ENCODE measurements at regions not wholly inside any gene's neighbourhood (a gene's known extent, or its start where the extent isn't known, plus 50 kb on each side); places are given as distances from the start of the nearest gene placed in this dataset.

GRCh38 chr11:28965819-28966218 is 857.6 kb downstream of the METTL15 start:
- Mint-ChIP-seq H3K27ac (no peak overlapping the region), H3K36me3 (no peaks in the 10 kb centered on the region), H3K4me1 (no peaks in the 10 kb centered on the region), H3K4me3 (no peak overlapping the region), H3K27me3 (no peaks in the 10 kb centered on the region), H3K9me3 (peaks cover 3 to 18% (median 9%) of the 10 kb centered on the region in 7 donors)
- DNase-seq (no peak), ATAC-seq (ENCODE audit: low read depth in 2 of 2) (no peak)

- H3K27ac Mint-ChIP-seq, result no peak overlapping the region
- H3K27me3 Mint-ChIP-seq, result no peaks in the 10 kb centered on the region
- no peaks in the 10 kb centered on the region for H3K36me3 Mint-ChIP-seq
- peaks cover 2 to 13% (median 5%) of the 10 kb centered on the region in 7 donors for H3K9me3 Mint-ChIP-seq
- H3K4me3 Mint-ChIP-seq, result no peak overlapping the region
- no peaks in the 10 kb centered on the region for H3K4me1 Mint-ChIP-seq
- ATAC-seq (ENCODE audit: low read depth in 2 of 2), result no peak
- no peak for DNase-seq
These were observed 856.6 kb downstream of the METTL15 start for GRCh38 chr11:28964811-28965210.

DNA sequence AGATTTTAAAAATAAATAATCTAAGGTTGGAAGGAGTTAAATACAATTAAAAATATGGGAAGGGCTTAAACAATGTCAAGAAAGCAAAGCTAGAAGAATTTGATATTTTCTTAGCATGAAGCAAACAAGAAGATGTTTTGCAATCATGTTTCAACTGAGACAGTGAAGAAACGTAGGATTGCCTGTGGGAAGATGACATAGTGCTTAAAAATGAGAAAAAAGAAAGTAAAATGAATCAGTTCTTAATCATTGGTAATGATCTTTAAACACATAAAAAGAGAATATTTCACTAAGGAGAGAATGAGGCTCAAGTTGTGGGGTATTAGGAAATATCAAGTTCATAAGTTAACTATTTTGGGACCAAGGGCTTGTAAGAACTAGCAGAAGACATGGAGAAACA is 855.0 kb downstream of the METTL15 start:
- Mint-ChIP-seq H3K4me3 (no peak overlapping the region), H3K27me3 (no peaks in the 10 kb centered on the region), H3K4me1 (no peaks in the 10 kb centered on the region), H3K27ac (no peak overlapping the region), H3K9me3 (peaks cover 0 to 9% (median 4%) of the 10 kb centered on the region in 7 donors), H3K36me3 (no peaks in the 10 kb centered on the region)
- ATAC-seq (ENCODE audit: low read depth in 2 of 2), result no peak
- no peak for DNase-seq

GRCh38 chr11:28962502-28962901 is 854.3 kb downstream of the METTL15 start:
- no peak overlapping the region for H3K27ac Mint-ChIP-seq
- H3K9me3 Mint-ChIP-seq, result peaks cover 0 to 6% (median 4%) of the 10 kb centered on the region in 7 donors
- H3K4me3 Mint-ChIP-seq, result no peak overlapping the region
- DNase-seq (no peak), ATAC-seq (ENCODE audit: low read depth in 2 of 2) (no peak)
- no peaks in the 10 kb centered on the region for H3K4me1 Mint-ChIP-seq
- H3K36me3 Mint-ChIP-seq, result no peaks in the 10 kb centered on the region
- H3K27me3 Mint-ChIP-seq, result no peaks in the 10 kb centered on the region

DNA sequence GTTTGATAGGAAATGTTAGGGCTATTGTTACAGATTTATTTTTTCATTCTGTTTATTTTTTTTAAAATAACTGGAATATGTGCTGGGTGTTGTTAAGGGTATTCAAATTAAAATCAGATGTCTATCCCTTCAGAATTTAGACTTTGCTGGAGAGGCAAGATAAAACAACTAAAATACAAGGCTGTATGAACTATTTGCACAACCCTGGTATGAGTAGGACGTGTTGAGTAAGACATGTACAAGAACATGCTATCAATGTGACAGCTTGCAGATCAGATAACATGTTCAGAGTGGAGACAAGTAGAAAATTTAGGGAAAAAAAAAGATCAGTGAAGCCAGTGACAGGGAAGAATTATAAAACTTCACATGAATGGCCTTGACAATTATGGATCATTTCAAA is 853.5 kb downstream of the METTL15 start:
- no peak for DNase-seq
- Mint-ChIP-seq H3K9me3 (peaks cover 0 to 6% (median 0%) of the 10 kb centered on the region in 7 donors), H3K27ac (no peak overlapping the region), H3K36me3 (no peaks in the 10 kb centered on the region), H3K4me3 (no peak overlapping the region), H3K27me3 (no peaks in the 10 kb centered on the region), H3K4me1 (no peaks in the 10 kb centered on the region)
- no peak for ATAC-seq (ENCODE audit: low read depth in 2 of 2)

- Mint-ChIP-seq H3K4me1 (no peaks in the 10 kb centered on the region), H3K27ac (no peak overlapping the region), H3K36me3 (no peaks in the 10 kb centered on the region), H3K27me3 (no peaks in the 10 kb centered on the region), H3K9me3 (peaks cover 0 to 5% (median 1%) of the 10 kb centered on the region in 7 donors), H3K4me3 (no peak overlapping the region)
- DNase-seq (no peak), ATAC-seq (ENCODE audit: low read depth in 2 of 2) (no peak)
These were observed 848.3 kb downstream of the METTL15 start for GRCh38 chr11:28956446-28956845.

DNA sequence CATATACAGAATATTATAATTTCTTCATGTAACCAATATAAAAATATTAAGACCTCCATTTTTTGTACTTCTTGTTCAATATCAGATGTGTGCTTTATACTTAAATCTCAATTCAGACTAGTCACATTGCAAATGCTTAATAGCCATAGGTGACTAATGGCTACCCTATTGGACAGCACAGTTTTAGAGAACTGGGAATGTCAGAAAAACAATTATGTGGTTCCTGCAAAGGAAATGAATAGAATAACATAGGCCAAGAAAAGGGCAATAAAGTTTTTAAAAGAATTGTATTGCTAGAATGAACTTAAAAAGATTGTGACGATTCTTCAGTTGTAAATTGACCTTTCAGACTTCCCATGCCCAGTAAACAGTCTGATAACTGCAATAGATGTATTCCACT is 843.0 kb downstream of the METTL15 start:
- DNase-seq, result no peak
- Mint-ChIP-seq H3K9me3 (peaks cover 0 to 9% (median 2%) of the 10 kb centered on the region in 7 donors), H3K4me3 (no peak overlapping the region), H3K27ac (no peak overlapping the region), H3K27me3 (no peaks in the 10 kb centered on the region), H3K36me3 (no peaks in the 10 kb centered on the region), H3K4me1 (no peaks in the 10 kb centered on the region)
- no peak for ATAC-seq (ENCODE audit: low read depth in 2 of 2)

- Mint-ChIP-seq H3K9me3 (peaks cover 0 to 15% (median 5%) of the 10 kb centered on the region in 7 donors), H3K4me3 (no peak overlapping the region), H3K4me1 (no peaks in the 10 kb centered on the region), H3K36me3 (no peaks in the 10 kb centered on the region), H3K27me3 (no peaks in the 10 kb centered on the region), H3K27ac (no peak overlapping the region)
- no peak for ATAC-seq (ENCODE audit: low read depth in 2 of 2)
- no peak for DNase-seq
These were observed 831.2 kb downstream of the METTL15 start for GRCh38 chr11:28939381-28939780.

- peaks cover 0 to 7% (median 2%) of the 10 kb centered on the region in 7 donors for H3K9me3 Mint-ChIP-seq
- no peak for DNase-seq
These were observed 829.9 kb downstream of the METTL15 start for GRCh38 chr11:28938091-28938490.

GRCh38 chr11:28932940-28933339 is 824.8 kb downstream of the METTL15 start:
- Mint-ChIP-seq H3K36me3 (no peaks in the 10 kb centered on the region), H3K9me3 (peaks cover 3 to 23% (median 10%) of the 10 kb centered on the region in 7 donors)

More at GRCh38 chr11:28938091-28938490, 829.9 kb downstream of the METTL15 start:
- Mint-ChIP-seq H3K4me1 (no peaks in the 10 kb centered on the region), H3K36me3 (no peaks in the 10 kb centered on the region), H3K4me3 (no peak overlapping the region), H3K27me3 (no peaks in the 10 kb centered on the region), H3K27ac (no peak overlapping the region)
- ATAC-seq (ENCODE audit: low read depth in 2 of 2), result no peak

DNA sequence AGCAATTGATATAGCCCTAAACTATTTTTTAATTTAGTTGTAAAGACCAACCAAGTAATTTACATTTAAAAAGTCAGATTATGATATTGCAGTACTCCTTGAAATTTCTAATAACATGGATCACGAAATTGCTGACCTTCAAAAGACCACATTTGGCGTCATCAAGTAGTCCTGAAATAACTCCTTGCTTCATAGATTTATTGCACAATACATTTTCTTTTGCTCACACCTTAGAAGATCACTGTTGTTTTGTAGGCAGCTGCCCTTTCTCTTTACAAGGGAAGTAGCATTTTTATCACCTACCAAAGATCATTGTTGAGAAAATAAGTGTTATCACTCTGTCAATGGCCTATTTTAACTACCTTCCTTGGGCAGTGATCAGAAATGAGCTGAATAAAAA is 815.8 kb downstream of the METTL15 start:
- ATAC-seq (ENCODE audit: low read depth in 2 of 2) (no peak), DNase-seq (no peak)
- Mint-ChIP-seq H3K4me3 (no peak overlapping the region), H3K36me3 (no peaks in the 10 kb centered on the region), H3K4me1 (no peaks in the 10 kb centered on the region), H3K27ac (no peak overlapping the region), H3K27me3 (no peaks in the 10 kb centered on the region), H3K9me3 (peaks cover 0 to 14% (median 8%) of the 10 kb centered on the region in 7 donors)

More at GRCh38 chr11:28932940-28933339, 824.8 kb downstream of the METTL15 start:
- no peak for DNase-seq
- H3K4me3 Mint-ChIP-seq, result peak overlapping the region in 1 of 8 donors; percentile 2
- H3K27ac Mint-ChIP-seq, result peak overlapping the region in 1 of 6 donors; percentile 92
- no peak for ATAC-seq (ENCODE audit: low read depth in 2 of 2)
- no peaks in the 10 kb centered on the region for H3K27me3 Mint-ChIP-seq
- H3K4me1 Mint-ChIP-seq, result no peaks in the 10 kb centered on the region

GRCh38 chr11:28922386-28922981 is 814.3 kb downstream of the METTL15 start:
- Mint-ChIP-seq H3K9me3 (peaks cover 0 to 14% (median 5%) of the 10 kb centered on the region in 7 donors), H3K36me3 (no peaks in the 10 kb centered on the region), H3K27ac (peak overlapping the region in 1 of 6 donors; percentile 45), H3K4me1 (no peaks in the 10 kb centered on the region), H3K27me3 (no peaks in the 10 kb centered on the region), H3K4me3 (no peak overlapping the region)
- DNase-seq, result no peak
- no peak for ATAC-seq (ENCODE audit: low read depth in 2 of 2)

GRCh38 chr11:28919194-28919593 is 811.0 kb downstream of the METTL15 start:
- ATAC-seq (ENCODE audit: low read depth in 2 of 2) (no peak), DNase-seq (no peak)
- Mint-ChIP-seq H3K27me3 (no peaks in the 10 kb centered on the region), H3K4me3 (no peak overlapping the region), H3K4me1 (no peaks in the 10 kb centered on the region), H3K36me3 (no peaks in the 10 kb centered on the region), H3K27ac (no peak overlapping the region), H3K9me3 (peaks cover 0 to 13% (median 4%) of the 10 kb centered on the region in 7 donors)

DNA sequence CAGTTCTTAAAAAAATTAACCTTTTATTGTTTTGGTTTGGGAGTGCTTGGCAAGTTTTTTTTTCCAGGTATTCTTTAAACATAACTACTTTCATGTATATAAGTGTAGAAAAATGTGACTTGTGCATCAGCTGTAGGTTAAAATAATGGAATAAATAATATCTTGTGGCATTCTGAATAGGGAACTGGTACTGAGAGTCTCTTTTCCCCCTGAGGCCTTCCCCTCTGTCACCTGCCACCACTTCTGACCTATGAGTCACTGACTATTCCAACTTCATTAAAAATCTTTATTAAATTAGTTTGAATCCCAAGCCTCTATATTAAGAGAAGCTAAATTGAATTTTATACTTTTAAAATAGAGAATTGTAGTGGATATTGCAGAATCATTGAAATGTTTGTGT is 805.7 kb downstream of the METTL15 start:
- no peak for DNase-seq
- no peaks in the 10 kb centered on the region for H3K36me3 Mint-ChIP-seq
- H3K27me3 Mint-ChIP-seq, result no peaks in the 10 kb centered on the region
- H3K9me3 Mint-ChIP-seq, result peaks cover 0 to 20% (median 0%) of the 10 kb centered on the region in 7 donors
- no peak overlapping the region for H3K27ac Mint-ChIP-seq
- H3K4me3 Mint-ChIP-seq, result no peak overlapping the region
- no peak for ATAC-seq (ENCODE audit: low read depth in 2 of 2)
- no peaks in the 10 kb centered on the region for H3K4me1 Mint-ChIP-seq

DNA sequence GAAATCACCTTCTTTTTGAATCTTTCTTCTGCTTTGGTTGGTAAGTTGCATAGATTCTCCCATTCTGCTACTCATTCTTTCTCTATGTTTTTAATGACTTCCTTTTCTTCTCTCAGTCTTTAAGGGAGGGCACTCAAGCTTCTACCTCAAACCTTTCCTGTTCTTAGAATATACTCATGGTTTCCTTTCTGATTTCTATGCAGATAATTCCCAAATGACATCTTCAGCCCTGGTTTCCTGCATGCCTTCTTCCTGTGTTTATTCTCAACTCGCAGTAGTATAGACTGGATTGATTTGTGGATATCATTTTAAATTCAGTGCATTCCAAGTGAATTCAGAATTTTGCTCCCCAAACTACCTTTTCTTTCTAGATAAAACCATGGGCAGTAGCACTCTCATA is 803.6 kb downstream of the METTL15 start:
- Mint-ChIP-seq H3K4me3 (no peak overlapping the region), H3K4me1 (no peaks in the 10 kb centered on the region), H3K27ac (no peak overlapping the region), H3K36me3 (no peaks in the 10 kb centered on the region), H3K9me3 (peaks cover 0 to 14% (median 0%) of the 10 kb centered on the region in 7 donors), H3K27me3 (no peaks in the 10 kb centered on the region)
- ATAC-seq (ENCODE audit: low read depth in 2 of 2), result no peak
- no peak for DNase-seq
